ENCODE measurements at regions not wholly inside any gene's neighbourhood (a gene's known extent, or its start where the extent isn't known, plus 50 kb on each side); places are given as distances from the start of the nearest gene placed in this dataset.
"Not testable (repeated sequence)": the region's sequence is repeated elsewhere in the genome, so short reads cannot be mapped to it uniquely, and the experiment has no call there.

DNA sequence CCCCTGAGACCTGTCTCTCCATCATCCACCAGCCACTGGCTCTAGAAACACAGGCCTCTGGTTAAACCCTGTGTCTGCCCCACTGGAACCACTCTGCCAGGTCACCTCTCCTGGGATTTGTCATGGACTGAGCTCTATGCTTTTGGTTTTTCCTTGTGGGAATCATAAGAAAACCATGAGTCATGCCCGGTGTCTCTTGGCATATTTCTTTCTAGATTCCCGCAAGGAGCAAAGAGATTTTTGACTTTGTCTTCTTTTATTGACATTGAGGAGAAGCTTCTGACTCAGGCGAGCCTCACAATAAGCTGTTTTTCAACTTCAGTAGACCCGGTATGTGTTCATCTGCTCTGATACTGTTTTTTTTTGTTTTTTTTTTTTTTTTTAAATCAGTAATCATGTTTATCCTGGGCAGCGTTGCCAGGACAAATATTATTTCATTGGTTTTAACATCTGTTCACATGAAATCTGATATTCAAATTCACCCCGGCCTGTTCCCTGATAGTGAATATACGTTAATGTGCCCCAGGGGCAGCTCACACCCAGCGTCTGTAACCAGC lies 207.1 kb downstream of the ACKR3 start:
- no peaks in the 10 kb centered on the region for H3K4me1 Mint-ChIP-seq (ENCODE audit: low read depth)
- ATAC-seq (no peak), DNase-seq (no peak)
- no peaks in the 10 kb centered on the region for H3K9me3 Mint-ChIP-seq (ENCODE audit: insufficient read depth)
- ChIA-PET POLR2A (no interaction called here), CTCF (no interaction called here)
- no peaks in the 10 kb centered on the region for H3K36me3 Mint-ChIP-seq (ENCODE audit: low read depth)
- no peak overlapping the region for H3K4me3 Mint-ChIP-seq
- H3K27me3 Mint-ChIP-seq (ENCODE audit: low read depth), result peaks cover under 1% of the 10 kb centered on the region
- H3K27ac Mint-ChIP-seq, result no peak overlapping the region

GRCh38 chr2:236777408-236777807 lies 207.8 kb downstream of the ACKR3 start:
- Mint-ChIP-seq H3K4me3 (no peak overlapping the region), H3K4me1 (ENCODE audit: low read depth) (no peaks in the 10 kb centered on the region), H3K27me3 (ENCODE audit: low read depth) (peaks cover 5% of the 10 kb centered on the region), H3K36me3 (ENCODE audit: low read depth) (no peaks in the 10 kb centered on the region), H3K9me3 (ENCODE audit: insufficient read depth) (no peaks in the 10 kb centered on the region), H3K27ac (no peak overlapping the region)
- ATAC-seq (no peak), DNase-seq (no peak)
- POLR2A ChIA-PET, result no interaction called here
- CTCF ChIA-PET, result no interaction called here

DNA sequence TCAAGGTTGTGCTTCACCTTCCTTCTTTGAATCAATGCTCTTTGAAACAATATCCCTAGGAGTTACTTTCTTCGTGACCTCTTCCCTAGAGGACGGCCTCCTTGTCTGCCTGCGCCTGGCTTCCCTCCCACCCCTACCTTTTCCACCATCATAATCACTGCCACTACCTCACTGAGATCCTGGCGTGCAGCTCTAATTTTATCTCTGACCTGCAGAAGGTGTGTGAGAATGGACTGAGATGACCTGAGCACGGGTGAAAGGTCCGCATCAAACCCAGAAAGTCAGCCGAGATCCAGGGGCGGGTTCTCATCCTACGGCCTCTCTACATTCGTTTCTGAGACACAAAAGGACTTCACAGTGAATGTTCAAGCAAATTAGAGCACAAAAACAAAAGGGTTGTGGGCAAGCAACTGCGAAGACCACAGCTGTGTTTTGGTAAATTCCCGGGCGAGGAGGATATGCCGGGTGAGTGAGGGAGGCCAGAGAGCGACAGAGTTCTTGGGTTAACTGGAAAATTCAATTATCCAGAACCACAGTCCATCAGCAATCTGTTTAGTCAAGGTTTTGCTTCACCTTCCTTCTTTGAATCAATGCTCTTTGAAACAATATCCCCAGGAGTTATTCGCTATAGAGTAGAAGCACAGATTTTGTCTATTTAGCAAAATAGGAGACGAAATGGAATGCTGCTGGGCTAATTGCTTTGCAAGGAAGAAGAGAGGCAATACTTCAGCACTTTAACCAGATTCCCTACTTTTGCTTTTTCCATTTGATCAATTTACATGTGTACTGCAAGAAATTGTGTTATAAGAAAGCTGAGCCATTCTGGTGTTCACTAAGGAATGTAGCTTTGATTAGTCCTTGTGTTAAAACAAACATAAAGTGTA lies 212.6 kb downstream of the ACKR3 start:
- Mint-ChIP-seq H3K4me1 (ENCODE audit: low read depth) (no peaks in the 10 kb centered on the region), H3K36me3 (ENCODE audit: low read depth) (no peaks in the 10 kb centered on the region), H3K27ac (no peak overlapping the region), H3K4me3 (no peak overlapping the region), H3K27me3 (ENCODE audit: low read depth) (peaks cover 8% of the 10 kb centered on the region), H3K9me3 (ENCODE audit: insufficient read depth) (no peaks in the 10 kb centered on the region)
- ChIA-PET POLR2A (no interaction called here), CTCF (no interaction called here)
- ATAC-seq, result no peak
- no peak for DNase-seq

- H3K27me3 Mint-ChIP-seq (ENCODE audit: low read depth), result peaks cover 8% of the 10 kb centered on the region
- H3K4me3 Mint-ChIP-seq, result no peak overlapping the region
- DNase-seq (no peak), ATAC-seq (no peak)
- no peaks in the 10 kb centered on the region for H3K4me1 Mint-ChIP-seq (ENCODE audit: low read depth)
- no peaks in the 10 kb centered on the region for H3K36me3 Mint-ChIP-seq (ENCODE audit: low read depth)
- H3K27ac Mint-ChIP-seq, result no peak overlapping the region
- ChIA-PET POLR2A (no interaction called here), CTCF (no interaction called here)
- H3K9me3 Mint-ChIP-seq (ENCODE audit: insufficient read depth), result no peaks in the 10 kb centered on the region
These were observed 213.3 kb downstream of the ACKR3 start for GRCh38 chr2:236782938-236783337.

- POLR2A ChIA-PET, result no interaction called here
- H3K27me3 Mint-ChIP-seq (ENCODE audit: low read depth), result peaks cover 8% of the 10 kb centered on the region
- no peaks in the 10 kb centered on the region for H3K4me1 Mint-ChIP-seq (ENCODE audit: low read depth)
- no peaks in the 10 kb centered on the region for H3K9me3 Mint-ChIP-seq (ENCODE audit: insufficient read depth)
- DNase-seq, result no peak
- no peaks in the 10 kb centered on the region for H3K36me3 Mint-ChIP-seq (ENCODE audit: low read depth)
- no peak for ATAC-seq
- no peak overlapping the region for H3K4me3 Mint-ChIP-seq
- H3K27ac Mint-ChIP-seq, result no peak overlapping the region
- CTCF ChIA-PET, result no interaction called here
These were observed 213.9 kb downstream of the ACKR3 start for GRCh38 chr2:236783417-236784020.

DNA sequence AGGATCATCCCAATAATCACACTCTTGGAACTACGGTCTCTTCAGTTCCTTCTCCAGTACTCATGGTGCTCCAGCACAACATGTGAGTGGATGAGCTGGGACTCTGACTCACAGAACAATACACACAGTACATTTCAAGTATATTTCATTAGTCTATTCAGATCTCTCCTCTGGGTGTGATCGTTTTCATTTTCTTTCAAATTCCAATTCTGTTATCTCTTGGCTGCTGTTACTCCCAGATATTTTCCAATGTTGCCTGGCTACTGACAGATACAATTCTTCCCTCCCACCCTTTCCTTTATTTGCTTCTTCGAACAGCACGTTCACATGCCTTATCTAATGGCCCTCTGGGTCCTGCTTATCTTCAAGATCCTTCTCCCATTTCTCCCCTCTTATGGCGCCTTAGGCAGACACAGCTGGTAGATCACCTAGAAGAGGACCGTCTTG lies 216.0 kb downstream of the ACKR3 start:
- DNase-seq, result no peak
- H3K4me3 Mint-ChIP-seq, result no peak overlapping the region
- POLR2A ChIA-PET, result no interaction called here
- no peaks in the 10 kb centered on the region for H3K36me3 Mint-ChIP-seq (ENCODE audit: low read depth)
- CTCF ChIA-PET, result no interaction called here
- no peaks in the 10 kb centered on the region for H3K4me1 Mint-ChIP-seq (ENCODE audit: low read depth)
- peaks cover 11% of the 10 kb centered on the region for H3K27me3 Mint-ChIP-seq (ENCODE audit: low read depth)
- no peak for ATAC-seq
- no peaks in the 10 kb centered on the region for H3K9me3 Mint-ChIP-seq (ENCODE audit: insufficient read depth)
- H3K27ac Mint-ChIP-seq, result no peak overlapping the region

DNA sequence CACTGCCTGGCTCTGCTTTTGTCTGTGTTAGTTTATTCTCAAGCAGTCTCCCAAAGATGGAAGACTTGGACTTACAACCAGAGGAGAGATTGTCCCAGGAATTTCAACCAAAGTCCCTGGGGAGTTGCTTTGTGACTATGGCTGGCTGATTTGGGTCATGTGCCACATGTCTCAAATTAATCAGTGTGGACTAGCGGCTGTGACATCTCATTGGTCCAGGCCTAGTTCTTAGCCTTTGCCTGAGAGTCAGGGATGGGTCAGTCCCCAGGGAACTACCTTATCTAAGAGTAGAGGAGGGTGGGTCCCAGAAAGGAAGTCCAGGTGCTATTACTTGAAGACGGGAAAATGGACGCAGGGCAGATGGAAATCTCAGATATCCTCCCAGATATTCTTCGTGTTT lies 217.1 kb downstream of the ACKR3 start:
- H3K4me1 Mint-ChIP-seq (ENCODE audit: low read depth), result no peaks in the 10 kb centered on the region
- DNase-seq (no peak), ATAC-seq (no peak)
- H3K4me3 Mint-ChIP-seq, result no peak overlapping the region
- POLR2A ChIA-PET, result no interaction called here
- CTCF ChIA-PET, result no interaction called here
- H3K36me3 Mint-ChIP-seq (ENCODE audit: low read depth), result no peaks in the 10 kb centered on the region
- no peak overlapping the region for H3K27ac Mint-ChIP-seq
- H3K27me3 Mint-ChIP-seq (ENCODE audit: low read depth), result peaks cover 13% of the 10 kb centered on the region
- H3K9me3 Mint-ChIP-seq (ENCODE audit: insufficient read depth), result no peaks in the 10 kb centered on the region

- CTCF ChIA-PET; H3K27me3 Mint-ChIP-seq (ENCODE audit: low read depth); DNase-seq; H3K36me3 Mint-ChIP-seq (ENCODE audit: low read depth); H3K27ac Mint-ChIP-seq; H3K9me3 Mint-ChIP-seq (ENCODE audit: insufficient read depth); POLR2A ChIA-PET; ATAC-seq; H3K4me3 Mint-ChIP-seq; H3K4me1 Mint-ChIP-seq (ENCODE audit: low read depth): not testable (repeated sequence)
These were observed 217.8 kb downstream of the ACKR3 start for GRCh38 chr2:236787376-236787775.

DNA sequence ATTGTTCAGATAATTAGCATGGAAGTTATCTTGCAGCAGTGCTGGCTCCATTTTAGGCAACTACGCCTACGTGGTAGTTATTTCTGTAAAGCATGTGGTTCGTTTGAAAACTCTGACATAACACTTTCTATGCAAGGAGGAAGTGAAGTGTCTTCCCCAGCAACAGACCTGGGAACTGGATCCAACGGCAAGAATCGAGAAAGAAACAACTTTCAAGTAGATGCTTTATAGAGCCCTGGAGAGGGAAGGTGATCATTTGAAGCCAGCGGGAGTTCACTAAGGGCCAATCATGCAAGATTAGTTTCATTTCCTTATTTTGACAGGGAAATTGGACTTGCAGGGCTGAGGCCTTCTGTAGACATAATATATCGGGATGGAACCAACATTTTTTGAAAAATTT lies 218.3 kb downstream of the ACKR3 start:
- ATAC-seq, result no peak
- CTCF ChIA-PET, result no interaction called here

GRCh38 chr2:236790963-236791362 lies 221.3 kb downstream of the ACKR3 start:
- no peaks in the 10 kb centered on the region for H3K36me3 Mint-ChIP-seq (ENCODE audit: low read depth)
- H3K27ac Mint-ChIP-seq, result no peak overlapping the region
- POLR2A ChIA-PET, result no interaction called here
- no peaks in the 10 kb centered on the region for H3K9me3 Mint-ChIP-seq (ENCODE audit: insufficient read depth)
- ATAC-seq (no peak), DNase-seq (no peak)
- H3K27me3 Mint-ChIP-seq (ENCODE audit: low read depth), result peaks cover 6% of the 10 kb centered on the region
- H3K4me3 Mint-ChIP-seq, result no peak overlapping the region
- CTCF ChIA-PET, result no interaction called here
- no peaks in the 10 kb centered on the region for H3K4me1 Mint-ChIP-seq (ENCODE audit: low read depth)

More for the DNA sequence above, 218.3 kb downstream of the ACKR3 start:
- POLR2A ChIA-PET, result no interaction called here
- Mint-ChIP-seq H3K27ac (no peak overlapping the region), H3K4me3 (no peak overlapping the region), H3K27me3 (ENCODE audit: low read depth) (peaks cover 8% of the 10 kb centered on the region), H3K4me1 (ENCODE audit: low read depth) (no peaks in the 10 kb centered on the region), H3K36me3 (ENCODE audit: low read depth) (no peaks in the 10 kb centered on the region), H3K9me3 (ENCODE audit: insufficient read depth) (no peaks in the 10 kb centered on the region)
- DNase-seq, result no peak

- DNase-seq, result no peak
- Mint-ChIP-seq H3K27me3 (ENCODE audit: low read depth) (peaks cover 6% of the 10 kb centered on the region), H3K4me3 (no peak overlapping the region), H3K36me3 (ENCODE audit: low read depth) (no peaks in the 10 kb centered on the region), H3K9me3 (ENCODE audit: insufficient read depth) (no peaks in the 10 kb centered on the region), H3K4me1 (ENCODE audit: low read depth) (no peaks in the 10 kb centered on the region), H3K27ac (no peak overlapping the region)
- ChIA-PET POLR2A (no interaction called here), CTCF (no interaction called here)
- no peak for ATAC-seq
These were observed 223.7 kb downstream of the ACKR3 start for GRCh38 chr2:236793023-236794011.

Data from activated CD8-positive, alpha-beta T cell treated with anti-CD3 and anti-CD28 coated beads, Interleukin-2, amount 10 ng/mL, durations not matched to agents 7 days and 5 days (primary cell).